ENCODE measurements at regions not wholly inside any gene's neighbourhood (a gene's known extent, or its start where the extent isn't known, plus 50 kb on each side); places are given as distances from the start of the nearest gene placed in this dataset.

GRCh38 chr3:154943981-154944380 lies 136.1 kb upstream of the MME start:
- Histone ChIP-seq H4K20me1 (ENCODE audit: insufficient read depth, low read length) (no peaks in the 10 kb centered on the region), H3K9ac (ENCODE audit: low read length) (no peak overlapping the region), H3K4me2 (ENCODE audit: low read length) (no peak overlapping the region), H3F3A (ENCODE audit: insufficient read depth, low read length) (no peaks in the 10 kb centered on the region), H3K27me3 (ENCODE audit: insufficient read depth, low read length) (no peaks in the 10 kb centered on the region), H2AFZ (ENCODE audit: low read length) (peak overlapping the region; percentile 43; the same call in 1 of the 2 replicates), H3K36me3 (ENCODE audit: insufficient read depth, low read length) (no peaks in the 10 kb centered on the region), H3K9me2 (ENCODE audit: low read depth, low read length) (no peaks in the 10 kb centered on the region), H3K4me3 (ENCODE audit: low read depth, low read length, poor library complexity, severe bottlenecking) (no peak overlapping the region), H3K27ac (ENCODE audit: low read depth, low read length, poor library complexity, severe bottlenecking) (no peak overlapping the region), H3K9me3 (ENCODE audit: low read length) (0 out of 2 replicates have a peak, but pooled peaks cover 3% of the 10 kb centered on the region), H3K79me2 (ENCODE audit: insufficient read depth, low read length) (no peaks in the 10 kb centered on the region), H3K4me1 (ENCODE audit: insufficient read depth, low read length, severe bottlenecking) (peaks cover 5% of the 10 kb centered on the region)
- TF ChIP-seq CTCF (IDR thresholded peaks at IDR 0.05; ENCODE audit: low read length) = no peak
- no peak for TF ChIP-seq EZH2 (IDR thresholded peaks at IDR 0.05; ENCODE audit: borderline replicate concordance, low read length)

GRCh38 chr3:154942827-154943226 lies 137.3 kb upstream of the MME start:
- H2AFZ ChIP-seq (ENCODE audit: low read length) = no peak overlapping the region
- H3K79me2 ChIP-seq (ENCODE audit: insufficient read depth, low read length) = no peaks in the 10 kb centered on the region
- H3F3A ChIP-seq (ENCODE audit: insufficient read depth, low read length) = no peaks in the 10 kb centered on the region
- no peaks in the 10 kb centered on the region for H4K20me1 ChIP-seq (ENCODE audit: insufficient read depth, low read length)
- no peak overlapping the region for H3K4me2 ChIP-seq (ENCODE audit: low read length)
- H3K27me3 ChIP-seq (ENCODE audit: insufficient read depth, low read length) = no peaks in the 10 kb centered on the region
- no peak overlapping the region for H3K4me3 ChIP-seq (ENCODE audit: low read depth, low read length, poor library complexity, severe bottlenecking)
- H3K9me3 ChIP-seq (ENCODE audit: low read length) = 0 out of 2 replicates have a peak, but pooled peaks cover 3% of the 10 kb centered on the region
- H3K4me1 ChIP-seq (ENCODE audit: insufficient read depth, low read length, severe bottlenecking) = peaks cover 10% of the 10 kb centered on the region
- no peaks in the 10 kb centered on the region for H3K9me2 ChIP-seq (ENCODE audit: low read depth, low read length)
- H3K36me3 ChIP-seq (ENCODE audit: insufficient read depth, low read length) = no peaks in the 10 kb centered on the region
- TF ChIP-seq EZH2 (IDR thresholded peaks at IDR 0.05; ENCODE audit: borderline replicate concordance, low read length) (no peak), CTCF (IDR thresholded peaks at IDR 0.05; ENCODE audit: low read length) (no peak)
- H3K27ac ChIP-seq (ENCODE audit: low read depth, low read length, poor library complexity, severe bottlenecking) = no peak overlapping the region
- no peak overlapping the region for H3K9ac ChIP-seq (ENCODE audit: low read length)

GRCh38 chr3:154936196-154936595 lies 143.9 kb upstream of the MME start:
- H3K36me3 ChIP-seq (ENCODE audit: insufficient read depth, low read length) = no peaks in the 10 kb centered on the region
- H3K9ac ChIP-seq (ENCODE audit: low read length) = no peak overlapping the region
- H3K27ac ChIP-seq (ENCODE audit: low read depth, low read length, poor library complexity, severe bottlenecking) = no peak overlapping the region
- no peaks in the 10 kb centered on the region for H3K79me2 ChIP-seq (ENCODE audit: insufficient read depth, low read length)
- 0 out of 2 replicates have a peak, but pooled peaks cover 3% of the 10 kb centered on the region for H3K9me3 ChIP-seq (ENCODE audit: low read length)
- no peak for TF ChIP-seq EZH2 (IDR thresholded peaks at IDR 0.05; ENCODE audit: borderline replicate concordance, low read length)
- no peak for TF ChIP-seq CTCF (IDR thresholded peaks at IDR 0.05; ENCODE audit: low read length)
- no peaks in the 10 kb centered on the region for H3K9me2 ChIP-seq (ENCODE audit: low read depth, low read length)
- H3K4me3 ChIP-seq (ENCODE audit: low read depth, low read length, poor library complexity, severe bottlenecking) = no peak overlapping the region
- H3F3A ChIP-seq (ENCODE audit: insufficient read depth, low read length) = no peaks in the 10 kb centered on the region
- H2AFZ ChIP-seq (ENCODE audit: low read length) = 0 out of 2 replicates have a peak overlapping the region, but pooled peaks have one; percentile 7
- no peaks in the 10 kb centered on the region for H4K20me1 ChIP-seq (ENCODE audit: insufficient read depth, low read length)
- no peaks in the 10 kb centered on the region for H3K27me3 ChIP-seq (ENCODE audit: insufficient read depth, low read length)
- no peak overlapping the region for H3K4me2 ChIP-seq (ENCODE audit: low read length)
- peaks cover 13% of the 10 kb centered on the region for H3K4me1 ChIP-seq (ENCODE audit: insufficient read depth, low read length, severe bottlenecking)

Data from OCI-LY1 (cell line).